ENCODE measurements at regions not wholly inside any gene's neighbourhood (a gene's known extent, or its start where the extent isn't known, plus 50 kb on each side); places are given as distances from the start of the nearest gene placed in this dataset.
A peak's percentile ranks its signal among the peaks of the same experiment; 100 is the strongest.

DNA sequence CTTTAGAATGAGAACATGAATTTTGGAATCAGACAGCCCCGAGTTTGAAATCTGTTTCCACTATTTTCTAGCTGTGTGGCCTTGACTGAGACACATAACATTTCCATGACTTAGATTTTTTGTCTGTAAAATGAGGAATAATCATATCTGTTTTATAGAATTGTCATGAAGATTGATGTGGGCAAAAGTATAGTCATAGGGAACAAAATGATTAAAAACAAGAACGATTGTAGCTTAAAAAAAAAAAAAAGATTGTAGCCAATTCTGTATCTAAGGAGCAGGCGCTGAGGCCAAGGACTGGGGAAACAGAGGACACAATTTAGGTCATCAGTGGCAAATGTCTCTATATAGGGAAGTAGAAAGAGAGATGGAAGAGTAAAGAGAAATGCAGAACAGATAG is 201.6 kb upstream of the C1QTNF7 start:
- H3K36me3 ChIP-seq (ENCODE audit: insufficient read depth, low read length): no peaks in the 10 kb centered on the region
- H3K27ac ChIP-seq (ENCODE audit: low read depth, low read length): no peak overlapping the region
- no peaks in the 10 kb centered on the region for H3K79me2 ChIP-seq (ENCODE audit: control insufficient read depth, insufficient read depth, low read length, unreplicated experiment)
- H3K4me3 ChIP-seq (ENCODE audit: low read depth, low read length): no peak overlapping the region
- H2AFZ ChIP-seq (ENCODE audit: low read length, unreplicated experiment): no peak overlapping the region
- H3K4me1 ChIP-seq (ENCODE audit: control insufficient read depth, insufficient read depth, low read length, unreplicated experiment): no peaks in the 10 kb centered on the region
- H3K27me3 ChIP-seq (ENCODE audit: insufficient read depth, low read length): no peaks in the 10 kb centered on the region

DNA sequence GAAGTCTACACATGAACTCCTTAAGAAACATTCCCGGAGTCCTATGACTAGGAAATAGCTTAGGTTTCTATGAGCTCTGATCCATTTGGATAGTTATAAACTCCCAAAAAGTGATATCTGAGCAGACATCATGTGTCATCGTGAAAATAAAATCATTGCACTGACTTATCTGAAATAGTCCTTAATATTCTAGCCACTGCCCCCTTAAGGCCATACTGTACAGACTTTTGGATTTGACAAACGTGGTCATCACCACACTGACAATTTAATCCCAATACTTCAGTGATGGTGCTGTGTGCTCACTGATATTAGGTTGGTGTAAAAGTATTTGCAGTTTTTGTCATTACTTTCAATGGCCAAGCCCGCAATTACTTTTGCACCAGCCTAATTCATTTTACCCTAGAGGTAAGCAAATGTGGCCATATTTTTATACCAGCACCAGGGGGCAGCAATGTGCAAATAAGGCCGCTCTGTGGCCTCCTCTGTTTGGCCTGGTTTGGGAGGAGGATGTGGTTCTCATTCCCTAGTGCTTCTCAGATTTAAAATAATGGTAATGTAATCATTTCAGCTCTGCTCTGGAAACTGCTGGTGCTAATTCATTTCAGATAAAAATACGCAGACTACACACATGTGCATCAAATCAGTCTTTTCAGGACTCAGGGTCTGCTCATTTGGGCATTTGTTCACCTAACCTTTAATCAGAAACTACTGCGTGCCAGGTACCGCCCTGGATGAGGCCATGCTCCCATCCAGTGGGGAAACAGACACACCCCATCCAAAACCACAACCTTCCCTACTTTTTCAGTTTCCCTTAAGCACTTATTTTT is 196.4 kb upstream of the C1QTNF7 start:
- Histone ChIP-seq H3K4me1 (ENCODE audit: control insufficient read depth, insufficient read depth, low read length, unreplicated experiment) (peaks cover 39% of the 10 kb centered on the region), H3K27me3 (ENCODE audit: insufficient read depth, low read length) (no peaks in the 10 kb centered on the region), H3K79me2 (ENCODE audit: control insufficient read depth, insufficient read depth, low read length, unreplicated experiment) (no peaks in the 10 kb centered on the region), H3K36me3 (ENCODE audit: insufficient read depth, low read length) (no peaks in the 10 kb centered on the region), H3K4me3 (ENCODE audit: low read depth, low read length) (no peak overlapping the region), H2AFZ (ENCODE audit: low read length, unreplicated experiment) (no peak overlapping the region), H3K27ac (ENCODE audit: low read depth, low read length) (no peak overlapping the region)

DNA sequence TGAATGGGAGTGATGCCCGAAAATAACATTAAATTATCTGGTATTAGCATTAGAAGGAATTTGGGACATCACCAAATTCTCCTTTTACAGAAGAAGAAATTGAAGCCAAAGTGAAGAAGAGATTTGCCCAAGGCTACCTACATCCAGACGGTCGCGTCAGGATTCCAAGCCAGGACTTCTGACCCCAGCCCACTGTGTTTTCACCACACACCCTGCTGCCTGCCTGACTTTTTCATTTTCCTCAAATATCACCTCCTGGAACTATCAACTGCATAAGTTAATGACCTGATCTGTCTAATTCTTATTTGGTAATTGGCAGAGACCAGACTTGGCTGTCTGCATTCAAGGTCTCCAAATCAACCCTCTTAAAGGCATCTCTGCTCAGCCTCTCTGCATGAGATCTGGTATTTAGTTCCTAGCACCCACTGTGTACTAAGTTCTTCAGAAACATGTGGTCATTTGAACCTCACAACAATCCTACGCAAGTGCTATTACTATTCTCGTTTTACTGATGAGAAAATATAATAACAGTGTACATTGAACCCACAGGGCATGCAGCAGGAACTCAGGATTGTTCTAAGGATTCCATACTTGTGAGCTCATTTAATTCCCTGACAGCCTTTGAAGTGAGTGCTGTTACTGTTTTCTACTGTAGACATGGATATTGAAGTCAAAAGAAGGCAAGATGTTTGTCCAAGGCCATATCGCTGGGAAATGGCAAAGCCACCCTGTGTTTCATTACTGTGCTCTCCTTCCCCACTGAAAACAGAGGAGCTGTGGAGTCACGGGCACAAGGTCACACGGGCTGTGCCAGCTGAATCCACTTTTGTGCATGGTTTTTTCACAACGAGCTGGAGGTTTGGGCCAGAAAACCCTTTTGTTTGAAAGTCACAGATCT is 195.2 kb upstream of the C1QTNF7 start:
- H3K4me3 ChIP-seq (ENCODE audit: low read depth, low read length): 0 out of 2 replicates have a peak overlapping the region, but pooled peaks have one; percentile 5
- H3K36me3 ChIP-seq (ENCODE audit: insufficient read depth, low read length): no peaks in the 10 kb centered on the region
- H3K27ac ChIP-seq (ENCODE audit: low read depth, low read length): peak overlapping the region; percentile 91; the same call in 1 of the 2 replicates
- H3K4me1 ChIP-seq (ENCODE audit: control insufficient read depth, insufficient read depth, low read length, unreplicated experiment): peaks cover 39% of the 10 kb centered on the region
- peak overlapping the region; percentile 86 for H2AFZ ChIP-seq (ENCODE audit: low read length, unreplicated experiment)
- no peaks in the 10 kb centered on the region for H3K27me3 ChIP-seq (ENCODE audit: insufficient read depth, low read length)
- H3K79me2 ChIP-seq (ENCODE audit: control insufficient read depth, insufficient read depth, low read length, unreplicated experiment): no peaks in the 10 kb centered on the region

DNA sequence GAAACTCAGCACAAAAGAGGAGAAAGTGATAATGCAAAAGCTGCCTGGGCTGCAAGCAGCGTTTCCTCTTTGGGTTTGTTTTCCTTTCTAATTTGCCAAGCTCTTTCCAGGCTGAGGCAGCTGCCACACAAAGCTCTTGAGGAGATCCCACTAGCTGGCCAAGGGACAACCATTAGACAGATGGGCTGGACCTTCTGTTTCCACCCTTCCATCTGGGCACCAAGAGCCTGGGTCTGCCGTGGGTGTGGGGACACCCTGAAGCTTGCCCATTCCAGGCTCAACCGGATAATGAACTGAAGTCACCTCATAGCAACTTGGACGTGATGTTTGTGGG is 194.6 kb upstream of the C1QTNF7 start:
- Histone ChIP-seq H3K27ac (ENCODE audit: low read depth, low read length) (peak overlapping the region; percentile 91; the same call in 1 of the 2 replicates), H3K4me3 (ENCODE audit: low read depth, low read length) (0 out of 2 replicates have a peak overlapping the region, but pooled peaks have one; percentile 5), H3K79me2 (ENCODE audit: control insufficient read depth, insufficient read depth, low read length, unreplicated experiment) (no peaks in the 10 kb centered on the region), H3K36me3 (ENCODE audit: insufficient read depth, low read length) (no peaks in the 10 kb centered on the region), H3K4me1 (ENCODE audit: control insufficient read depth, insufficient read depth, low read length, unreplicated experiment) (peaks cover 39% of the 10 kb centered on the region), H3K27me3 (ENCODE audit: insufficient read depth, low read length) (no peaks in the 10 kb centered on the region), H2AFZ (ENCODE audit: low read length, unreplicated experiment) (peak overlapping the region; percentile 86)

DNA sequence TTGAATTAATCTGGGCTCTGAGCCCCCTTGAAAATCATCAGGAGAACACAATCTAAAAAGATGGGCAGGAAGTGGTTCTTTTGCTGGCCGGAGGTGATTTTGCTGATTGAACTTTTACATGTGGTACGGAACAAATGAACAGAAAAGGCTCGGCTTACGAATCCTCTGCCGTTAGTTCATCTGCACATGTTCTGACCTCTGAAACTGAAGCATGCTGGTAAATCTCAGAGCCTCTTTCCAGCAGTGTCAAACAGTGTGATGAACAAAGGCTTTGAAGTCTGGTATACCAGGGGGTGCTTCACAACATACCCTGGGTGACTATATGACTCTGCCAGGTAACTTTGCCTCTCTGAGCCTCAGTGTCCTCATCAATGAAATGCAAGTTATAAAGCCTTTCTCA is 194.2 kb upstream of the C1QTNF7 start:
- Histone ChIP-seq H3K79me2 (ENCODE audit: control insufficient read depth, insufficient read depth, low read length, unreplicated experiment) (no peaks in the 10 kb centered on the region), H3K36me3 (ENCODE audit: insufficient read depth, low read length) (no peaks in the 10 kb centered on the region), H3K4me1 (ENCODE audit: control insufficient read depth, insufficient read depth, low read length, unreplicated experiment) (peaks cover 39% of the 10 kb centered on the region)

DNA sequence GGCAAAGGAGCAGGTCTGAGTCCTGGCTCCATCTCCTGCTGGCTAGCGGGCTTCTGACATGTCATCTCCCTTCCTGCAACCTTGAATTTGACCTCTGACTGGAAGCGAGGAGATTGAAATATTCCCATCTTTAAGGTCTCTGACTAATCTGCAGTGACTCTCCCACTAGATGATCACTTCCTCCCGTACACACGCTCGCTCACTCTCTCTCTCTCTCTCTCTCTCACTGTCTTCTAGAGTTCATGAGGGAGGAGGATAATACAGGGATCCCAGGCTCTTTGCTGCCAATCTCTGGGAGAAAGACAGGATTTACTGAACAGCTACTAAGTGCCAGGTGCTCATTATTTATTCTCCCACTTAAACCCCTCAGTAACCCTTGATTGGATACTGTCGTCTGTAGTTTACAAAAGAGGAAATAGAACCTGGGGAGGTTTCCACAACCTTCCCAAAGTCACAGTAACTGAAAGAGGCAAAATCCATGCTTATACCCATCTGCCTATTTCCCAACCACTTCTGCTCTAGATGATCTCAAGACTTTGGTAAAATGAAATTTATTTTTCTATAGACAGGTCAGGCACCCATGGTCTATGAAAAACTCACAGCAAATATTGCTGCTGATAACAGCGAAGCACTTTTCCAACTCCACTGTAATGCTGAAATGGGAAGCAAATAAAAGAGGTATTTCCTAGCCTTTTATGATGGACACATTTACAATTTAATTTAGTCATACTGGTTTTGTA is 193.5 kb upstream of the C1QTNF7 start:
- Histone ChIP-seq H3K79me2 (ENCODE audit: control insufficient read depth, insufficient read depth, low read length, unreplicated experiment) (no peaks in the 10 kb centered on the region), H3K4me3 (ENCODE audit: low read depth, low read length) (peak overlapping the region; percentile 41), H2AFZ (ENCODE audit: low read length, unreplicated experiment) (peak overlapping the region; percentile 40), H3K27me3 (ENCODE audit: insufficient read depth, low read length) (no peaks in the 10 kb centered on the region), H3K27ac (ENCODE audit: low read depth, low read length) (peak overlapping the region; percentile 91), H3K4me1 (ENCODE audit: control insufficient read depth, insufficient read depth, low read length, unreplicated experiment) (peaks cover 39% of the 10 kb centered on the region), H3K36me3 (ENCODE audit: insufficient read depth, low read length) (no peaks in the 10 kb centered on the region)

More for the DNA sequence above, 194.2 kb upstream of the C1QTNF7 start:
- H3K4me3 ChIP-seq (ENCODE audit: low read depth, low read length): no peak overlapping the region
- H3K27me3 ChIP-seq (ENCODE audit: insufficient read depth, low read length): no peaks in the 10 kb centered on the region
- H3K27ac ChIP-seq (ENCODE audit: low read depth, low read length): peak overlapping the region; percentile 91
- peak overlapping the region; percentile 86 for H2AFZ ChIP-seq (ENCODE audit: low read length, unreplicated experiment)

DNA sequence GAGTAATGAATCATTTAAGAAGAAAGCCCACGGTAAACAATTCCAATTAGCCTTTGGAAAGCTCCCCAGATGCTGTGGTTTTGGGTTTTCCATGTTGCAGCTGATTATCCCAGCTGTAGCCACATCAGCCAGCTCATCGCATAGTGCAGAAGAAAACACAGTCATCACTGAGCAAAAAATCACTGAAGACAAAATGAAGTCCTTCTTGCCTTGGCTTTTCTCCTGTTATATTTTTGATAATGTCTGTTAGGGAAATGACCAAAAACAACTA is 193.0 kb upstream of the C1QTNF7 start:
- peak overlapping the region; percentile 91 for H3K27ac ChIP-seq (ENCODE audit: low read depth, low read length)
- no peaks in the 10 kb centered on the region for H3K36me3 ChIP-seq (ENCODE audit: insufficient read depth, low read length)
- no peaks in the 10 kb centered on the region for H3K79me2 ChIP-seq (ENCODE audit: control insufficient read depth, insufficient read depth, low read length, unreplicated experiment)
- peak overlapping the region; percentile 41; the same call in 1 of the 2 replicates for H3K4me3 ChIP-seq (ENCODE audit: low read depth, low read length)
- no peaks in the 10 kb centered on the region for H3K27me3 ChIP-seq (ENCODE audit: insufficient read depth, low read length)
- peaks cover 43% of the 10 kb centered on the region for H3K4me1 ChIP-seq (ENCODE audit: control insufficient read depth, insufficient read depth, low read length, unreplicated experiment)
- H2AFZ ChIP-seq (ENCODE audit: low read length, unreplicated experiment): peak overlapping the region; percentile 55

DNA sequence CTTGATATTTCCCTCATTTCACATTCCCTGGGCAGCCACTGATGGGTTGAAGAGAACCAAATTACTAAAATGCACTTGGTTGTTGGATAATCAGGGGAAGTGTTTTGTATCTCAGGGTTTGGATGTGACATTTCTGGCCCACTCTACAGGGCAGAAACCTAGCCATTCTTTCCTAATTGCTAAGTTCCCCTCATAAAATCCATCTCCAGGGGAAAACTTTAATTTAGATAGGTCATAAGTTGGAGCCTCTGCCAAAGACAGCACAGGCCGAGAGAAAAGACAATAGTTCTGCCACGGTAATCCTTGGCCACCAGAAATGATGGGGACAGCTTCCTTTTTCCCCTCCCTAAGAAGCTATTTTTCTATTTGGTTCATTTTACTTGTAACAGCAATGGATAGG is 192.7 kb upstream of the C1QTNF7 start:
- Histone ChIP-seq H2AFZ (ENCODE audit: low read length, unreplicated experiment) (peak overlapping the region; percentile 55), H3K27me3 (ENCODE audit: insufficient read depth, low read length) (no peaks in the 10 kb centered on the region), H3K4me3 (ENCODE audit: low read depth, low read length) (no peak overlapping the region), H3K36me3 (ENCODE audit: insufficient read depth, low read length) (no peaks in the 10 kb centered on the region), H3K4me1 (ENCODE audit: control insufficient read depth, insufficient read depth, low read length, unreplicated experiment) (peaks cover 45% of the 10 kb centered on the region), H3K27ac (ENCODE audit: low read depth, low read length) (peak overlapping the region; percentile 91), H3K79me2 (ENCODE audit: control insufficient read depth, insufficient read depth, low read length, unreplicated experiment) (no peaks in the 10 kb centered on the region)

DNA sequence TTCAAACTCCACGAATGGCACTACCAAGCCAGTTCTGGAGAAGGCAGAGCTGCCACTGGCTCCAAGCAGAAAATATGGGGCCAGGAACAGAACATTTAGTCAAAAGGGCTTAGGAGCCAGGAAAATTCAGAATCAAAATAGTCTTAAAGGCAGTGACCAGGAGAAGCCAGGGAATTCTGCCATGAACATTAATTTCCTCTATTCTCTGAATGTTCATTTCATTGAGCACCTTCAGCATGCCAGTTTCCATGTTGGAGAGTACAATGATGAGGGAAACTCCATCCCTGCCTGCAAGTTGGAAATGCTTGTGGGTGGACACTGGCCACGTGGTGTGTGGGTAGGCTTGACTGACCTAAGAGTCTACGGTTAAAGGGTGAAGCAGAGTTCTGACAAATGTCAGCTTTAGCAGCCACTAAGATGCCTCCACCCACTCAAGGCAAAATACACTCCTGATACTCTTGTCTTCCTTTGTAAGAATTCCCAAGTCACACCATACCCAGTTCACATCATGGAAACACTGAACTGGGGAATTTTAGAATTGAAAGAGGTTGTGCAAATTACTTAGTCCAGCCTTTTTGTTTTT is 190.1 kb upstream of the C1QTNF7 start:
- Histone ChIP-seq H3K27ac (ENCODE audit: low read depth, low read length) (no peak overlapping the region), H3K36me3 (ENCODE audit: insufficient read depth, low read length) (no peaks in the 10 kb centered on the region), H3K27me3 (ENCODE audit: insufficient read depth, low read length) (no peaks in the 10 kb centered on the region), H3K4me1 (ENCODE audit: control insufficient read depth, insufficient read depth, low read length, unreplicated experiment) (peaks cover 39% of the 10 kb centered on the region), H3K4me3 (ENCODE audit: low read depth, low read length) (no peak overlapping the region), H3K79me2 (ENCODE audit: control insufficient read depth, insufficient read depth, low read length, unreplicated experiment) (no peaks in the 10 kb centered on the region), H2AFZ (ENCODE audit: low read length, unreplicated experiment) (no peak overlapping the region)

DNA sequence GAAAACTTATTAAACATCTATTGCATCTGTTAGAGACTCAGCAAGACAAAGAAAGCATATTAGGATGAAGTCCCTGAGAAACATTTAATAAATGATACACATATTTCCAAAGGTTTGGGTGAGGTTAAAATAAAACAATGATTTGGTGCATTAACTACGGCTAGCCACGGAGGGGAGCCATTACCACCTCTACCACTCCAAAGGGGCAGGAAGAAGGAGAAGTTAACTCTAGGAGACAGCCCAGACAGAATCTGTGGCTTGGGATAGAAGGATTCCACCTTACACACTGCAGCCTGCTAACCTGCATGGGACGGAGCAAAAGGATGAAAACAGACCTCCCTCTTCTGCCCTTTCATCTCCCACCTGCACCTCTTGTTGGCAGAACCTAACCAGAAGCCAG is 189.1 kb upstream of the C1QTNF7 start:
- Histone ChIP-seq H3K27ac (ENCODE audit: low read depth, low read length) (no peak overlapping the region), H2AFZ (ENCODE audit: low read length, unreplicated experiment) (no peak overlapping the region), H3K79me2 (ENCODE audit: control insufficient read depth, insufficient read depth, low read length, unreplicated experiment) (no peaks in the 10 kb centered on the region), H3K4me3 (ENCODE audit: low read depth, low read length) (no peak overlapping the region), H3K27me3 (ENCODE audit: insufficient read depth, low read length) (no peaks in the 10 kb centered on the region), H3K36me3 (ENCODE audit: insufficient read depth, low read length) (no peaks in the 10 kb centered on the region), H3K4me1 (ENCODE audit: control insufficient read depth, insufficient read depth, low read length, unreplicated experiment) (peaks cover 29% of the 10 kb centered on the region)
